Activated T-cell treated with anti-CD3 and anti-CD28 coated beads for 1 hour (primary cell): ENCODE measurements at regions not wholly inside any gene's neighbourhood (a gene's known extent, or its start where the extent isn't known, plus 50 kb on each side); places are given as distances from the start of the nearest gene placed in this dataset.
"Not testable (repeated sequence)": the region's sequence is repeated elsewhere in the genome, so short reads cannot be mapped to it uniquely, and the experiment has no call there.

Experiments used
- DNase-seq: peaks from one replicate; pipeline ENCODE4 v3.0.0-alpha.2; 2020; ENCODE audit warnings: low read depth

GRCh38 chr7:56697058-56697457 lies 435.2 kb downstream of the ZNF479 start:
- not testable (repeated sequence) for DNase-seq

DNA sequence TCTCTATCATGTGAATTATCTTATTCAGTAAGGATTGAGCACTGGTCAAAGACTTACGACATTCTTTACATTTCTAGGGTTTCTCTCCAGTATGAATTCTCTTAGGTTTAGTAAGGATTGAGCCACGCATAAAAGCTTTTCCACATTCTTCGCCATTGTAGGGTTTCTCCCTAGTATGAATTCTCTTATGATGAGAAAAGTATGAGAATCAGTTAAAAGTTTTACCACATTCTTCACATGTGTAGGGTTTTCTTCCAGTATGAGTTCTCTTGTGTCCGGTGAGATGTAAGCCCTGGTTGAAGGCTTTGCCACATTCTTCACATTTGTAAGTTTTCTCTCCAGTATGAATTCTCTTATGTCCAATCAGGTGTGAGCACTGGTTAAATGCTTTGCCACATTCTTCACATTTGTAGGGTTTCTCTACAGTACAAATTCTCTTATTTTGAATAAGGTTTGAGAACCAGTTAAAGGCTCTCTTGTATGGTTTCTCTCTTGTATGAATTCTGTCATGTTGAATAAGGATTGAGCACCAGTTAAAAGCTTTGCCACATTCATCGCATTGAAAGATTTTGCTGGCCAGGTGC lies 445.9 kb downstream of the ZNF479 start:
- DNase-seq, result no peak

- no peak for DNase-seq
These were observed 493.0 kb downstream of the ZNF479 start for GRCh38 chr7:56639173-56639746.

DNA sequence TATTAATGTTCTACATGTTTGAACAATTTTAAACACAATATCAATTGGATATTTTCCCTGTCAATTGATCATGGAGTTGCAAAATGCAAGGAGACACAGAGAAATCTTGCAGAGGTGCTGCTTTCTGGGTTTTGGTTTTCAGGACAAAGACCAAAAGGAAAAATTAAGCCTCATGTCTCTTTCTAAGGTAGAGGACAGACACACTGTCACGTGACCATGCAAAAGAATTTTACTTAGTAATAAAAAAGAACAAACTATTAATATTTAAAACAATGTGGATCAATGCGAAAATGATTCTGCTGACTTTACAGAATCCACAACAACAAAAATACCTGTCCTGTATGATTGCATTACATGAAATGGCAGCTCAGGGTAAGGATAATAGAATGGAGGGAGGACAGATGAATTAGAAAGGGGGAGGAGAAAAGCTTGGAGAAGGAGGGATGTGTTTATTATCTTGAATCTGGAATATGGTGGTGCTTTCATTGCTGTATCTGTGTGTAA lies 493.7 kb upstream of the NUPR2 start:
- no peak for DNase-seq

DNA sequence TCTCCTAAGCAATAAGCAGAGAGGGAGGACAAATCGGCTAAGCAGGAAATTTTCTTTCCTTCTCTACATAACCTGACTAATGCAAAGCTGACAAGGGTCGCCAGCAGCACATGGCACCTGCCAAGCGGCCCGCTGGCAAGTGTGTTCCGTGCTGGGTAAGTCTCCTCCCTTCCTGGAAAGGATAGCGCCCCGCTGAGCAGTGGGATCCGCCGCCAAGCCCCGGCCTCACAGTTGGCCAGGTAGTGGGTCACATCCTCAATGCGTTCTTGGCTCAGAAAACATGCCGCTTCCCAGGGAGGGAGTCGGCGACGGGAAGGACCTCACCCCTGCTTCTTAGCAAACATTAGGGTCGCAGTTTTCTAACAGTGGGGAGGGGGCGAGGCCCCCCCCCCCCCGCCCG lies 488.9 kb upstream of the NUPR2 start:
- no peak for DNase-seq

DNA sequence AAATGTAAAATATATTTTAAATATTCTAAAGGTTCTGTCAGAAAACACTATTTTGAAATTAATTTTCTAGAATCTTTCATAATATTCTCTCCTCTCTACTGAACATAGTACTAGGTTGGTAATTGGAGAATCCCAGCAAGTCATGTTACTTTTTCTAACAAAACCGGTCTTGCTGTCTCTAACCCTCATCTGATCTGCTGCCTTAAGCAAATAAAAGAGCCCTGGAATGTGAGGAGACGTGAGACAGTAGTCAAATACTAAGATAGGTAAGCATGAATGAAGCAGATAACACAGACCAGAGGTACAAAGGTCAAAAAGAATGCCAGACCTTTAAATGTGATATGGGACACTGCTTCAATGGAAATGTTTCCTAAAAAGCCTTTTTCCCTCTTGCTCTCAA lies 462.4 kb upstream of the NUPR2 start:
- no peak for DNase-seq

DNA sequence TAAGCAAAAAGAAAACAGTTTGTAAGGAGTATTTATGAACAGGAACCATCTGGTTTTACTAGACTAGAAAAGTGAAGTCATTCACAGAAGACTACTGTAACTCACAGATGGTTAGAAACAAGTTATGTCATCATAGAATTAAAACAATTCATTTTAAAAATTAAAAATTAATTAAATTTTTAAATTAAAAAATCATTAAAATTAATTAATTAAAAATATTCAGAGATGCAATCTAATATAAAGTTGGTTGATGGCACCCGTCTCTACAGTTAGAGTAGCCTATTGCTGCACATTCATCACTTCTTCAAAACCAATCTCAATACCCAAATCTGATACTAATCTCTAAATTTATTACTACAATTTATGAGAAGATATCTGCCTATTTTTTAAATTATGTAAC lies 454.8 kb upstream of the NUPR2 start:
- DNase-seq, result no peak

DNA sequence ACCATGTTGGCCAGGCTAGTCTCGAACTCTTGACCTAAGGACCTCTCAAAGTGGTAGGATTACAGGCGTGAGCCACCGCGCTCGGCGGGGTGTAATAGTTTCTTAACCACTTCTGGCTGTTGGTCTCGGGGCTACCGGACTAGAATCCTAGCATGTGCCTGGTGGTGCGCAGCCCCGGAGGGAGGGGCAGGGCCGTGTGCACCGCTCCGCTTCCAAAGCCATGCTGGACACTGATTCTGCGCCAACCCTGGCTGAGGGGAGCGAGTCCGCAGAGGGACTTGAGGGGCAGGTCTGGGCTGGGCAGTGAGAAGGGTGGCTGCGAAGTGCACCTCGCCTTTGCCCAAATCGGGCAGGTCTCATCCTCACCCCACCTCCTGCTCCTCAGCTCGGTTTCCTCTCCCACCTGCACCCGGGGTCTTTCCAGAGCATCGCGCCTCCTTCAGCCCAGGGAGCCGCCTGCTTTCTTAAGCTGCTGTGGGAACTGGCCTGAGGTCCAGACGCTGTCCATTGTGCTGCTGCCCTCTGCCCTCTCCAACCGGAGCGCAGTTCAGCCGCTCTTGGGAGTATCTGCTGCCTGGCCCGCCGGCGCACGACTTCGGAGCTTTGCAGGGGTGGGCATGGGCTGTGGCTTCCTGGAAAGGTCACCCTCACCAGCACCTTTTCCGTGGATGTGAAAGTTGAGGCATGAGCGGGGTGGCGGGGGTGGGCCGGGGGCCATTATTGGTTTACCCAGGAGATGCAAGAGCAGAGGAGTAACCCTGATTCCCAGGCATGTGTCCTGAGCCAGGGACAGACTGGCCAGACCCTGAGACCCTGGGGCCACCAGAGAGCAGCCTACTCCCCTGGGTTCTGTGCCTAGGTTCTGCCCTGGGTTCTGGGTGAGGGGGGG lies 422.6 kb upstream of the NUPR2 start:
- no peak for DNase-seq

GRCh38 chr7:56537952-56538351 lies 421.7 kb upstream of the NUPR2 start:
- DNase-seq, result no peak

GRCh38 chr7:56537477-56537876 lies 421.3 kb upstream of the NUPR2 start:
- no peak for DNase-seq

GRCh38 chr7:56495165-56495564 lies 378.9 kb upstream of the NUPR2 start:
- DNase-seq, result no peak

DNA sequence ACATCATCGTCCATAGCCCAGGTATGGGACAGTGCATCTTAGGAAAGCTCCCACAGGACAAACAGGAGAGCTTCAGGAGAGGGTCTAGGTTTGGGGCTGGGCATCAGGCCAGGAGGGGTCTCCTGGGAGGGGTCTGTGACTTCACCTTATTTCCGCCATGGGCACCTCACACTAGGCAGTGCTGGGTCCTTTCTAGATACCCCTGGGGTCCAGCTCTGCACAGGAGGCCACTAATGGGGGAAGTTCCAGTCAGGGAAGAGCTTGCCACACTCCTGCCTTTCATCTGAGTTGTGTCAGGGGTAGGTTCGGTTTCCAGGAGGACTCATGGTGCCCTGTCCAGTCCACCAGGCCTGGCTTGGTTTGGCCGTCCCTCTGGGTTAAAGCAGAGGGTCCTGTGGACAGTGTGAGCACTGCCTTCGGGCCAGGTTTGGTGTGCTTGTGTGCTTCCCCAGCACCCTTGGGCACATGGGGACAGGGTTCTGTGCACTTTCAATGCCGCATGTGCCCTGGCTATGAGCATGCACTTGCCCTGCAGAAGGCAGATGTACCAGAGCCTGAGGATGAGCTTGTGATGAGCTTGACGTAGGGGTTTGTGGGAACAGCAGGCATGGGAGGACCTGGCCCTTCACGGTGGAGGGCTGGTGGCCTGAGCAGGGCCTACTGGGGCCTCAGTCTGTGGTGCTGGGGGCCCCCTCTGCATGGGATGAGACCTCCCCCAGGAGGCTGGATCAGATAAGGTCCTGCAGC lies 377.7 kb upstream of the NUPR2 start:
- no peak for DNase-seq

DNA sequence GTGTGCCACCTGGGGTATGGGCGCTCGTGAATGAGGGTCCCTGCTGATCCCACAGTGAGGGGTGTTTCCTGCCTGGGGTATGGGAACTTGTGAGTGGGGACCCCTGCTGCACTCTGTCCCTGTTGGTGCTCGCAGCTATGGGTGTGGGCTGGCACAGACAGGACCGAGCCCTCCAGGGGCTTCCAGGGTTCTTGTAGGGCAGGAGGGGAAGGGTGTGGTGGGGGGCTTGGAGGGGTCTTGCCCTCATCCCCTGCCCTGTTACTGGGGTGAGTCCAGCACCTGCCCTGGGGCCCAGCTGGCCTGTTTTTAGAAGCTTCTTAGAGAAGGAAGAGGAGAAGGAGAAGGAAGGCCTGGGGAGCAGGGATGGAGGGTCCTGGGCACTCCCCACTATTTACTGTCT lies 377.0 kb upstream of the NUPR2 start:
- DNase-seq, result no peak

GRCh38 chr7:56491636-56492425 lies 375.6 kb upstream of the NUPR2 start:
- no peak for DNase-seq

DNA sequence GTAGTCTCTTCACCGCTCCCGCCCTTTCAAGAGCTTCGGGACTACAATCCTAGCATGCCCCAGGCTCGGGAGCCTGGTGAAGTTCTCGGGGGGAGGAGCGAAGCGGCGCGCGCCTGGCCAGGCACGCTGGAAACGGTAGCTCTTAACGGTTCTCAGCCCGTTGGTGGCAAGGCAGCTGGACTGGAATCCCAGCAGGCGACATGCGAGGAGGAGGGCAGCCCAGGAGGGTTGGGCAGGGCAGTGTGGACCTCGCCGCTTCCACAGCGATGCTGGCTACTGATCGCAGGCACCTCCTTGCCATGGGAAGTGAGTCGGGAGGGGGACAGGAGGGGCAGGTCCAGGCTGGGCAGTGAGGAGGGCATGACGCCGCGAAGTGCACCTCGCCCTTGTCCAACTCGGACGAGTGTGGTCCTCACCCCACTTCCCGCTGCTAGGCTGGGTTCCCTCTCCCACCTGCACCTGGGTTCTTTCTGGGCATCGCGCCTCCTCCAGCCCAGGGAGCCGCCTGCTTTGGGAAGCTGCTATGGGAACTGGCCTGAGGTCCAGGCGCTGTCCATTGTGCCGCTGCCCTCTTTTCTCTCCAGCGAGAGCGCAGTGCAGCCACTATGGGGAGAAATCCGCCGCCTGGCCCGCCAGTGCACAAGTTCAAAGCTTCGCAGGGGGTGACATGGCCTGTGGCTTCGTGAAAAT lies 367.8 kb upstream of the NUPR2 start:
- no peak for DNase-seq

GRCh38 chr7:56483153-56483552 lies 366.9 kb upstream of the NUPR2 start:
- DNase-seq, result no peak

GRCh38 chr7:56479748-56480147 lies 363.5 kb upstream of the NUPR2 start:
- no peak for DNase-seq

DNA sequence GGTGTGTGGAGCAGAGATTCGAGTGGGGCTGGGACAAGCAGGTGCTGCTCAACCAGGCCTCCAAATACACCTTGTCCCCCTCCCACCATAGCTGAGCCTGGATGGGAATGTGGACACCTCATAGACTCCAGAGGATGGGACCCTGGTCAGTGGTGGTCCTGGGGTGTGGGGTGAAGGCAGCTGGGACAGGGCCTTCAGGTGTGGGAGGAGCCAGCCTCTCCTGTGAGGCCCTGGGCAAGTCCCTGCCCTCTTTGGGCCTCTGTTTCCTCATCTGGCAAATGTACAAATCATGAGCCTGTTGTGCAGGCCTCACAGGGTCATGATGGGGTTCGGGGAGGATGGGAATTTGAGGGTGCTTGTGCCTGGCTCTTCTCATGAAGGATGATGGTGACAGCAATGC lies 362.9 kb upstream of the NUPR2 start:
- no peak for DNase-seq

- no peak for DNase-seq
These were observed 358.1 kb upstream of the NUPR2 start for GRCh38 chr7:56474271-56474670.

DNA sequence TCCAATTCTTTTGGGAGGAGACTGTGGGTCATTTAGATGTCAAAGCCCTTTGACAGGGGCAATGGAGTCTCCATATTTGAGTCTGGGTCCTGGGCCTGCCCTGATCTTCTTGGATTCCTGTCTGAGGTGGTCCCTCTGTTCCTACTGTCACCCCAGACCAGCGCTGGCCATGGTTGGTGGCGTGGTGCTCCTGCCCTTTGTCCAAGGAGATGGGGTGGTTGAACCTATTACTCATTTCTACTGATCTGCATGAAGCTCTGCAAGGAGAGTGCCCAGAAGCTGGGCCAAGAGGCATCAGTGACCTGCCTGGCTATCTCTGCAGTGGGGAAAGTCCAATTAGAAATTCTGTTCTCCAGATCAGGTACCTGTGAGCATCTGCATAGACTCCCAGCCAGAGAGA lies 355.6 kb upstream of the NUPR2 start:
- DNase-seq, result no peak
